ENCODE measurements at regions not wholly inside any gene's neighbourhood (a gene's known extent, or its start where the extent isn't known, plus 50 kb on each side); places are given as distances from the start of the nearest gene placed in this dataset.

DNA sequence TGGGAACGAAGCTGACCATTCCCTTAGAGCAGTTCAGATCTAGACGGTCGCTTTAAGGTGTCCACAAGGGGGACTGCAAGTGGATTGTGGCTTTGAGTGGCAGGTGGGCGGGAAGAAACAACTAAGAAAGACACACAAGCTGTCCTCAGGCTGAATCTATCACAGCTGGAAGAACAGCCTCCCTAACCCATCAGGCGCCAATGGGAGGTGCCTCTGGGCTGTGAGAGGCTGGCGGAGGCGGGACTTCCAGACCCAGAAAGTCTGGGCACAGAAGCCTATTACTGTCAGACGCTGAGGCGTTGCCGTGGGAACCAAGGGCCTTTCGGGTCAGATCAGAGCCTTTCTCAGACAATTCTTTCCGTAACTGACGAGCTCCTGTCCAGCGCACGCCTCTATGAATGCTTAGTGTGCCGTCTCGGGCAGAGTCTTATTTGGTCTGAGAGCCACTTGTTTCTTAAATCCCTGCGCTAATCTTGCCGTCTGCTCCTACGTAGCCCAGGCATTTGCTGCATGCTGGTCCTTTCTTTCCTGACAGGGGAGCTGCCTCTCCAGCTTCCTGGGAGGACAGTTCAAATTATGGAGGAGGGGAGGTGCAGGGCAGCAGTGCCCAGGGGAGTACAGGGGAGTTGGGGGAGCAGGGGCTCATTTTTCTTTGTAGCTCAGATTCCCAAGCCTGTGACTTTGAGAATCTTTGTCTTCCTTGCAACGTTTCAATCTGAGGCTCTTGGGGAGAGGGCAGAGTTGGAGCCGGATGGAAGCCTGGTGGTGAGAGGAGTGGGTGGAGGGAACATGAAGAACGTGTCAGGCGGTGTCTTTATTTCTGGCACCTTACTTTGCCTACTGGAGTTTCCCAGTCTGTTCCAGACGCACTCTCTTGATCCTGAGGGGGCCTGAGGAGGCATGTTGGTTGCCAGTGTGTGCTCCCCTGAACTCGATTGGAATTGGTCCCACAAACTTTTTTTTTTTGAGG lies 618.7 kb downstream of the KCNJ18 start:
- TF ChIP-seq, protein P1, sequence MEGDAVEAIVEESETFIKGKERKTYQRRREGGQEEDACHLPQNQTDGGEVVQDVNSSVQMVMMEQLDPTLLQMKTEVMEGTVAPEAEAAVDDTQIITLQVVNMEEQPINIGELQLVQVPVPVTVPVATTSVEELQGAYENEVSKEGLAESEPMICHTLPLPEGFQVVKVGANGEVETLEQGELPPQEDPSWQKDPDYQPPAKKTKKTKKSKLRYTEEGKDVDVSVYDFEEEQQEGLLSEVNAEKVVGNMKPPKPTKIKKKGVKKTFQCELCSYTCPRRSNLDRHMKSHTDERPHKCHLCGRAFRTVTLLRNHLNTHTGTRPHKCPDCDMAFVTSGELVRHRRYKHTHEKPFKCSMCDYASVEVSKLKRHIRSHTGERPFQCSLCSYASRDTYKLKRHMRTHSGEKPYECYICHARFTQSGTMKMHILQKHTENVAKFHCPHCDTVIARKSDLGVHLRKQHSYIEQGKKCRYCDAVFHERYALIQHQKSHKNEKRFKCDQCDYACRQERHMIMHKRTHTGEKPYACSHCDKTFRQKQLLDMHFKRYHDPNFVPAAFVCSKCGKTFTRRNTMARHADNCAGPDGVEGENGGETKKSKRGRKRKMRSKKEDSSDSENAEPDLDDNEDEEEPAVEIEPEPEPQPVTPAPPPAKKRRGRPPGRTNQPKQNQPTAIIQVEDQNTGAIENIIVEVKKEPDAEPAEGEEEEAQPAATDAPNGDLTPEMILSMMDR (conservative IDR thresholded peaks at IDR 0.05) = no peak
- no peak for TF ChIP-seq EZH2 (IDR thresholded peaks at IDR 0.05; ENCODE audit: low read depth)
